GM18505 (cell line): ENCODE measurements at regions not wholly inside any gene's neighbourhood (a gene's known extent, or its start where the extent isn't known, plus 50 kb on each side); places are given as distances from the start of the nearest gene placed in this dataset.

Experiments used
- ATAC-seq: cut with Tn5 transposase; IDR thresholded peaks from one replicate; pipeline ENCODE4 v1.9.1; 2021; ENCODE audit not compliant: unreplicated experiment
- POLR2A ChIP-seq: IDR thresholded peaks from 4 replicates; pipeline ENCODE4 v1.6.1; 2011; ENCODE audit warnings: borderline replicate concordance; ENCODE audit not compliant: insufficient read depth, insufficient read length; ENCODE audit errors: extremely low read depth

DNA sequence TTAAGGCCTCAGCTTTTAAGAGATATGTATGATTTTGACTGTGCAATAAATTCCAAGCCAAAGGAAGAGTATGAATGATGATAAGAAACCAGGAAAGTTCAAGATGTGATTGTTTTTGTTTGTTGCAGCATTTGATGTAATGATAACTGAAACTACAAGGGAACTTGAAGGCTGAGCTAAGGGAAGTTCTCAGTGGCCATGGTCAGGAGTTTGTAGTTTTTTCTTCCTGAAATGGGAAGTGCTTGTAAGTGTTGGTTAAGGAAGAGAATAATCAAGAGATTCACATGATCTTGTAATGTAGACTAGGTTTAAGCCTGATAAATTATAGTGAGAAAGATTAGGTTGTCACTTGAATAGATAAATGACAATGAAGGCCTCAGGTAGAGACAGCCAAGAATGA, 53.4 kb downstream of the PTCHD4 start:
- TF ChIP-seq POLR2A = no peak
- ATAC-seq = no peak

- no peak for ATAC-seq
- no peak for TF ChIP-seq POLR2A
Measured at GRCh38 chr6:48048451-48049146, 62.4 kb downstream of the PTCHD4 start.

DNA sequence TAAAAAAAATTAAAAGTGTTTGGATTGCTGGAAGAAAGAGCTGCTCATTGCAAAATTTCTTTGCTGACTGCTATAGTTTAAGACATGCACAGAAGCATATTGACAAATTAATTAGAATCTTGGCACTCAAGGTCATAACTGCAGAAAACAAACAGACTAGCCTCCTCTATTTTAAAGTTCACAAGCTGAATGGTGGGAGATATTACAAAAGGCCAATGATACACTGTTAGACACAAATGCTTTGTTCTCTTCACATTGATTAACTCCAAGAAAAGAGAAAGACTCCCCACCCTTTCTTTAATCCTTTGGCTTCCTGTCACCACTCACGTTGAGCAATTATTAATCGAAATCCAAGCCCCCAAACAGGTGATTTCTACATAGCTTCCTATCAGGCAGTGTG, 69.1 kb downstream of the PTCHD4 start:
- ATAC-seq = no peak
- TF ChIP-seq POLR2A = no peak

- no peak for TF ChIP-seq POLR2A
- ATAC-seq = no peak
Measured at GRCh38 chr6:48037946-48038345, 73.1 kb downstream of the PTCHD4 start.

GRCh38 chr6:48036316-48036715, 74.7 kb downstream of the PTCHD4 start:
- no peak for TF ChIP-seq POLR2A
- no peak for ATAC-seq

- ATAC-seq = no peak
- TF ChIP-seq POLR2A = no peak
Measured at GRCh38 chr6:48032151-48032550, 78.8 kb downstream of the PTCHD4 start.

DNA sequence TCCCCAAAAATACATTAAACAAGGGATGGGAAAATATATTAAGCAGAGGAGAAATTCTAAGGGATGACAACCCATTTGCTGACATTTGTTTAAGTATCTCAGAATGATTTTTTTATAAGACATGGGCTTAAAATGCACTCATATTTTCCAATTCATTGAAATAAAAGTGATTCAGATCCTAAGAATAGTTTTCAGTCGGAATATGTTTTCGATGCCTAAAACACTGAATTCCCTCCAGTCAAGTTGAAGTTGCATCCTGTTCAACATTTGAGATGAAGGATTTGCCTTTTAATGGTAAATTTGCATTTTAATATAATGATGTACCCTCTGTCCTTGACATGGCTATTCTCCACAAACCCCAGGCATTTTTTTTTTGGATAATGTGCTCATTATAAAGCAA, 79.3 kb downstream of the PTCHD4 start:
- TF ChIP-seq POLR2A = no peak
- ATAC-seq = no peak

DNA sequence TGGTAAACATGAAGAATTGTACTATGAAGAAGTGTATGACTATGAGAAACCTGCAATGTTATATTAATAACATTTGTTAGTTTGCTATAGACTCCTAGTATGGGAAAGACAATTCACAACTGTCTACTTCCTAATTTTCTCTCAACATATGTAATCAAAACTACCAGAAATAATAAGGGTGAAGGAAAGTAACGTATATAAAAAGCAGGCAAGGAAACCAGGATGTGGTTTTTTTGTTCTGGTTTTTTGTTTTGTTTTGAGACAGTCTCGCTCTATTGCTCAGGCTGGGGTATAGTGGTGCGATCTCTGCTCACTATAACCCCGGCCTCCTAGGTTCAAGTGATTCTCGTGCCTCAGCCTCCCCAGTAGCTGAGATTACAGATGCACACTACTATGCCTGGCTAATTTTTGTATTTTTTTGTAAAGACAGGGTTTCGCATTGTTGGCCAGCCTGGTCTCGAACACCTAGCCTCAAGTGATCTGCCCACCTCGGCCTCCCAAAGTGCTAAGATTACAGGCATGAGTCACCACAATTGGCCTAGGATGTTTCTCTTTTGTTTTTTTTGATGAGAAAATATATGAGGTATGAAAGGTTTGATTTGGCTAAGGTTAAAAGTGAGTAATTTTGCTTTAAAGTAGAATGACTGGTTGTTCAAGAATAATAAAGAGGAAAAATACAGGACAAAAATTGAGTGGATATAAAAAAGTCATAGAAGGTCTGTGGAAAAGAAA, 83.1 kb downstream of the PTCHD4 start:
- no peak for TF ChIP-seq POLR2A
- peak; percentile 86 for ATAC-seq

GRCh38 chr6:48024956-48025355, 86.0 kb downstream of the PTCHD4 start:
- TF ChIP-seq POLR2A = no peak
- no peak for ATAC-seq

- TF ChIP-seq POLR2A = no peak
- ATAC-seq = no peak
Measured at GRCh38 chr6:48021904-48022303, 89.1 kb downstream of the PTCHD4 start.

DNA sequence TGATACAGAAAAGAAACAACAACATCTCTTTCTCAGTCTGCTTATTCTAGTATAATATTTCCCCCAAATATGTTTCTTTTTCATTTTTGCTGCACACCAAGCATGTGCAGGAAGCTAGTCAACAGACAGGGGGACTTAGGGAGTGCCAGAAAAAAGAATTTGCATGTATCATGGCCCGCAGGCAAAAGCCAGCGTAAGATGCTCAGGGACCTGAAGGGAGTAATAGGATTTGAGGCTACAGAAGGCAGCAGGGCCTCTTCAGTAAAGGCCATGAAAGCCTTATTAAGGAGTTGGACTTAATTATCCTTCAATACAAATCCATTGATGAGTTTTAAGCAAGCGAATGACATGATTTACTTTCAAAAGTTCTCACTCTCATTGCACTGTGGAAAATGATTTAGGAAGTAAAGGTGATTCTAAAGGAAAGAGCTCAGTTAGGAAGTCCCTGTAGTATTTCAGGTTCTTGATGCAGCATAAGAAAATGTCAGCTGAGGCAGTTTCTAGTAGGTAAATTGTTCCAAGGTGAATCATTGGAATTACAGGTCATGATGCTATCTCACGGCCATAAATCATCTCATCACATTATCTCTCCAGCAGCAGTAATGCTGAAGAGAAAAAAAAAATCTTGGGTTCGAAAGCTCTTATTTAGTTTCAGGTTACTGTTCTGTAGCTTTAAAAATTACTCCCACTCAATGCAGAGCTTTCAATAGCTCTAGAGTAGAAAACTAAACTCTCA, 94.8 kb downstream of the PTCHD4 start:
- no peak for ATAC-seq
- TF ChIP-seq POLR2A = no peak

DNA sequence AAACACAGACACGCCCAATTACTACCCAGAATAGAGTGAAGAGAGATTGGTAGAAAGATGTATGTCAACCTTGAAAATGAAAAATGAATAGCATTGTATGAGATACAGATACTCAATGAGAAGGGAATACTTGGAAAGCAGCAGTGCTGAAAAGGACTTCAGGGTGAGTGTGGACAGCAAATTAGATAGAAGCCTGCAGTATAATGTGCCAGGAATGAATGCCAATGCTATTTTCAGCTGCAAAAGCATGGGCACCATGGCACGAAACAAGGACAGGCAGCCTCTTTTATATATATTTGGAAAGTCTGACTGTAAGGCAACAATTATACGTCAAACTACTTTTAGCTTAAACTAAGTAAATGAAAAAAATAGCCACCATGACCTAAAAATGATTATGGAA, 118.2 kb downstream of the PTCHD4 start:
- ATAC-seq = no peak
- TF ChIP-seq POLR2A = no peak

DNA sequence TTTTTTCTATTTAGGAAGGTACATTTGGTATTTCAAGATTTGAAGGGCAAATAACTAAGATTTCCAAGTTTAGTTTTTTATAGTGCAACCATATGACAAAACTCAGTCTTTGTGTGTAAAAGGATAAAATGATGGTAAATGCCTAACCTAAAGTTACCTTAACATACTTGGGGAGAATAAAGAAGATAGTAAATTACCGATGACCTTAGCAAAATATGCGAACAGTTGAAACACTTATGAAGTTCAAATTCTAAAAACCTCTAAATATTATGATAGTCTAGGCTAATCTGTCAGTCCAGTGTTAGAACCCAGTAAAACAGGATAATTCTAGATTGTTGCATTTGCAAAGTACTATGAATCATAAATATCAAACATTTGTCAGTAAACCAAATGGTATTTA, 127.5 kb downstream of the PTCHD4 start:
- TF ChIP-seq POLR2A = no peak
- no peak for ATAC-seq

GRCh38 chr6:47977314-47977713, 133.7 kb downstream of the PTCHD4 start:
- no peak for ATAC-seq
- TF ChIP-seq POLR2A = no peak
